HG02623 (cell line): ENCODE measurements at regions not wholly inside any gene's neighbourhood (a gene's known extent, or its start where the extent isn't known, plus 50 kb on each side); places are given as distances from the start of the nearest gene placed in this dataset.

Experiments used
- ATAC-seq: cut with Tn5 transposase; IDR thresholded peaks from one replicate; pipeline ENCODE4 v1.9.1; 2021; ENCODE audit warnings: moderate library complexity; ENCODE audit not compliant: unreplicated experiment

DNA sequence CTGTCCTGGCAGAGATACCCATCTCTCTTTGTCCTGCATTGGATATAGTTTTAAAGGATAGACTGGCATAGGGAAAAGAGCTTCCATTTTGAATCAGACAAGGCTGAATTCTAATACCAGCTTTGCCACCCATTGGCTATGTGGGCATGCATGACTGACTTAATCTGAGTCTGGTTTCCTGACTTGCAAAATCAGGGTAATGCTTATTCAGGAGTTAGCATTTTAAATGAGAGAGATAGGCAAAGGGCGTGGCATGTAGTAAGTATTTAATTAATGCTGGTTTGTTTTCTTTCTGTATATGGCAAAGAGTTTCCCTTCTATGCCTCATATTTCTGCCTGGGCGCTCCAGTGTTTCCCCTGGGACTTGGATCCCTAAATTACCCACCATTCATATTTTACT, 492.9 kb downstream of the IGSF11 start:
- ATAC-seq, result no peak

DNA sequence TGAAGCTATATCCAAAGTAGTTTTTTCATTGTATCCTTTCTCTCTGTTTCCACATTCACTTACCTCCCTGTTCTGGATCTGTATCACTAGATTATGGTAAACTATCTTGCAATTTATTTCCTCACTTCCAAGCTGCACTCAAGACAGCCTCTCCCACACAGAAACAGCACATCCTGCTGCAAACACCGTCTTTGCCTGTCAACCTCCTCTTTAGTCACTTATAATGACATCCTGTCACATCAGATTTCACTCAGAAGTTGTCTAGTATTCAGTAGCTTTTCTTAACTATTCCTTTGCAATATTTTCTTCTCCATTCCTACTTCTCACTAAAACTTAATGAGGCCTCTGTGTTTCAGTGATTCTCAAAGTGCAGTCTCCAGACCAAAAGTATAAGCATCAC, 490.8 kb downstream of the IGSF11 start:
- ATAC-seq, result no peak

DNA sequence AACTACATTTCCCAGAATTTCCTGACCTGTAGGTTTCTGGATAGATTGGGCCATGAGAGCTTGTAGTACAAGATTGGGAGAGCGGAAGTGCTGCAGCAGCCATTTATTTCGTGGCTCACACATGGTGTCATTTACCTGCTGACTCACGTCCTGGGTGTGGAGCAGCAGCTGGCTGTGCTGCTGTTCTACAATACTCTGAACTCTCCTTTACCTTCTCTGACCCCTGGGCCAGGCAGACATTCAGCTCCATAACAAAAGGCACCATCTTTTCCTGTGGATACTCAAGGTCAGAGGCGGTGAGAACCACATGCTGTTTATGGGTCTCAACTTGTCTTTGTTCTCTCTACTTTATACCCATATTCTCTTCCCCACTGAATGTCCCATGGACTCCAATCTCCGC, 490.2 kb downstream of the IGSF11 start:
- ATAC-seq, result no peak

DNA sequence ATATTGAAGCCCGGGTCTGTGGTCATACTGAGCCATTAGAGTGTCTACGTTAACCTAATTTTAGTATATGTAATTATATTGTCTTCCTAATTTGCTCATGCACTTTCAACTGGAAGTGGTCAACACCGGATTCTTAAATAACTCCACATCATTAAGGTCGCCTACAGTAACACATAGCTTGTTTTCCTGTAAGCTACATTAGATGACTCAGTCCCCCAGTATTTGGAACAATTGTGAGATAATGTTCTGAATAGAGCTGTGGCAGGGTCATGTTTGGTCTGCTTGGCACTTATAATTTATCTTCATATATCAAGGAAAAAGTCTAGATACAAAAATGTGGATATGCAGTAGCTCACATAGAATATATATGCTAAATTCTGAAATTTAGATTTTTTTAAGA, 486.2 kb downstream of the IGSF11 start:
- no peak for ATAC-seq

DNA sequence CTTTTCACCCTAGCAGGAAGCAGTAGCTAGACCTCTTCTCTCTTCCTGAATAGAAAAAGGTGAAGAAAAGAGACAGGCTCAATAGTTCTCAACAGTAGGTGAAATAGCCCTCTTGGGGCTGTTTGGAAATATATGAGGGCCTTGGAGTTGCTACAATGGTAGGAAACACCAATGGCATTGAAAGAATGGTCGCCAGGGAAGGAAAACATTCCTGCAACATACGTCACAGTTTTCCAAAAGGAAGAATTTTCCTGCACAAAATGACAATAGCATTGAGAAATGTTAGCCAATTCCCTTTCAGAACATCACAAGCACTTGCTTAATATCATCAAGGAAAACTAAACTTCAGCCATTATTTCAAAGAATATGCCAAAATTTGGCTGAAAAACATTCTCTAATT, 484.5 kb downstream of the IGSF11 start:
- ATAC-seq, result no peak

DNA sequence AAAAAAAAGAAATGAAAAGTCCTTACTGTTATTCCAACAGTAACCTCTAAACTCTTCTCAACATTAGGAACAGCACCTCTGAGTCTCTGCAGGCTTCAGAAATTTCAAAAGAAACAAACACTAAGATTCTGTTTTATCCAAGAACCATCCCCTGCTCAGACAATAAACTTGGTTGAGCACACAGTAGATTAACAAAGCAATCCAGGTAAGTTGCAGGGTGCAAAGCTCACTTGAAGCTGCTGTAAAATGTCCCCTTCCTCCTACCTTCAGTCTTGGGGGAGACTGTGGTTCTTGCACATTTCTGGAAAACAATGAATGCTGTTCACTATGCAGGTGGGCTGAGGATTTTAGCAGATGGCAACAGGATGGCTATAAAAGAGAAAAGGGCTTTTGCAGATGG, 484.1 kb downstream of the IGSF11 start:
- ATAC-seq, result no peak

DNA sequence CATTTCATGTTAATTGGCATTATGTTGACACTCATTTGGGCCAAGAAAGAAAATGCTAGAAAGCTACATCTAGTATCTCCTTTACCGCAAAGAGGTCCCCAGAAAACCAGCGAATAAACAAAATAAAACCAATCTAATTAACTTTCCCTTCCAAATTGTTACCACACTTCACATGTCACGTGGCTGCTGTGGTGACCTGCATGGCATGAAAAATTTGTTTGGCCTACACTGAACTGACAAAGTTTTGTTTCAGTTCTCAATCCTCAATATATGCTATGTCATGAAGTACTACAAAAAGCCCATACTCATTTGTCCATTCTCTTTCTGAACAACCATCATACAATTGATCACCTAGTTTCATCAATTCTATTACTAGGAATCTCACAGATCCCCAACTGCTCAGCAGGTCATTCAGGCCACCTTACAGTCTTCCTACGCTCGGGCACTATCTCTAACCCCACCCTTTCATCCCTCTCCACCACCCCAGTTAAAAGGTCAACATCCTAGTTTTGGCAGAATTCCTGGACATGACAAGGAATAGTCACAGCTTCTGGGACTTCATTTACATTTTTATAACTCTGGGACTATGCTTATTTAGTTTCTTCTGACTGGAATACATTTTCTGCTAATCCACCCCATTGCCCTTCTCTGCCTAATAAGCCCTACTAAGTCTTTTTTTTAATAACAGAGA, 480.4 kb downstream of the IGSF11 start:
- ATAC-seq, result no peak

DNA sequence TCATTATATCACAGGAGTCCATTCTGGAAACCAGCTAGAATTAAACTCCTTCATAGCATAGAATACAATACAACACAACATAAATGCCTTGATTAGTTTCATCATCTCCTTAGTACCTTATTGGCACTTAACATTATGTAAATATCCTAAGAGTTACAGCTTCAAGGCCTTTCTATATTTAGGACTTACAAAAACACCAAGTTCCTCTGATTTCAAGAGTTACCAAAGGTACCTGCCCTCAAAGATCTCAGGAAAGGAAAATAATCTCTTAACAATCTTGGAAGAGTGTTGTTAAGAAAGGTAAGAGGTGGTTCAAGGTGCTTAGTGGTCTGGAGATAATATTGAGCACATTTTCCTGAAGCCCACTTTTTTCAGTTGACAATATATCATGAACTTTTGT, 477.7 kb downstream of the IGSF11 start:
- no peak for ATAC-seq

DNA sequence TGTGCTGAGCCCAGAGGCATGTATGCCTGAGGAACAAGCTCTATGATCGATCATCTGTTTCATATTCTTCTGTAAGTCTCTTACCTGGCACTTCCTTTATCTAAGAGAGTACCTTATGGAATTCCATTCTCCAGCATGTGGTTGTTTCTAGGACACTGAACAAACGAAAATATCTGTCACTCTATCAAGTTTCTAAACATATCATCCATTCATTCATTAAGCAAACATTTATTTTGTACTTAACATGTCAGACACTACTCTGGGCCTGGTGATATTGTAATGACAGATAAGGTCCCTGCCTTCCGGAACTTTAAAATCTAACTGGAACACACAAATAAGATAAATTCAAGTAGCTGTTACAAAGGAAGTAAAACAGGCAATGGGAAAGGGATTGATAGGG, 477.1 kb downstream of the IGSF11 start:
- no peak for ATAC-seq

DNA sequence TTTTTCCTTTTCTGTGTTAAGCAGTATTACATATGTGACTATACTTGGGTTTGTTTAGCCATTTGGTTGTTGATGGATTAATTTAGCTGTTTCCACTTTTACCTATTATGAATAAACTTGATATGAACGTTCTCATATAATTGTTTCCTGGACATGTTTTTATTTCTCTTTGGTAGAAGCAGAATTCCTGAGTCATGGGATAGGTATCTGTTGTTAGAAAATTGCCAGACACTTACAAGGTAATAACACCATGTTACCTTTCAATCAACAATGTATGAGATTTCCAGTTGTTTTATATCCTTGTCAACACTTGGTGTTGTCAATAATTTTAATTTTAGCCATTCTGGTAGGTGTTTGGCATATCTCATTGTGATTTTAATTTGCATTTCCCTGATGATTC, 475.4 kb downstream of the IGSF11 start:
- ATAC-seq, result no peak

DNA sequence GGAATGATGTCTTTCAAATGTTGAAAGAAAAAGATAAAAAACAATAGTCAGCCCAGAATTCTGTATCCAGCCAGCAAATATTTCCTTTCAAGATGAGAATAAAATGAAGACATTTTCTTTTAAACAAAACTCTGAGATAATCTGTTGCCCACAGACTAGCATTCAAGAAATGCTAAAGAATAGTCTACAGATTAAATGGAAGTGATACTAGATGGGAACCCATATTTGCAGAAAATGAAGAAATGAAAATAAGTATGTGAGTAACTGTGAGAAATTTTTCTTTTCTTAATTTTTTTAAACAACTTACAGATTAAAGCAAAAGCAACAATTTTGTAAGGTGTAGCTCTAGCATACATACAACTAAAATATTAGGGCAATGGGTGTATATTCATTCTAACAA, 469.8 kb downstream of the IGSF11 start:
- no peak for ATAC-seq

DNA sequence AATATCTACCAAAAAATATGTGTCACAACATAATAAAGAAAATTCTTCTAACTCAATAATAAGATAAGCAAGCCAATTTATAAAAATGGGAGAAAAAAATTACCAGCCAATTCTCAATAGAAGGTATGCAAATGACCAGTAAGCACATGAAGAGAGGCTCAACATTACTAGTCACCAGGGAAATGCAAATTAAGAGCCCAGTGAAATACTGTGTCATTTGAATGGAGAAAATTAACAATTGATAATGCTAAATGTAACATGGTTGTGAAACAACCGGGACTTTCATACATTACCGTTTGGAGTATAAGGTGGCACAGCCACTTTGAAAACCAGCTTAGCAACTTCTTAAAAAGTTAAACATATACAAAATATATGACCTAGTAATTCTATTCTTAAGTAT, 460.7 kb downstream of the IGSF11 start:
- ATAC-seq, result no peak

DNA sequence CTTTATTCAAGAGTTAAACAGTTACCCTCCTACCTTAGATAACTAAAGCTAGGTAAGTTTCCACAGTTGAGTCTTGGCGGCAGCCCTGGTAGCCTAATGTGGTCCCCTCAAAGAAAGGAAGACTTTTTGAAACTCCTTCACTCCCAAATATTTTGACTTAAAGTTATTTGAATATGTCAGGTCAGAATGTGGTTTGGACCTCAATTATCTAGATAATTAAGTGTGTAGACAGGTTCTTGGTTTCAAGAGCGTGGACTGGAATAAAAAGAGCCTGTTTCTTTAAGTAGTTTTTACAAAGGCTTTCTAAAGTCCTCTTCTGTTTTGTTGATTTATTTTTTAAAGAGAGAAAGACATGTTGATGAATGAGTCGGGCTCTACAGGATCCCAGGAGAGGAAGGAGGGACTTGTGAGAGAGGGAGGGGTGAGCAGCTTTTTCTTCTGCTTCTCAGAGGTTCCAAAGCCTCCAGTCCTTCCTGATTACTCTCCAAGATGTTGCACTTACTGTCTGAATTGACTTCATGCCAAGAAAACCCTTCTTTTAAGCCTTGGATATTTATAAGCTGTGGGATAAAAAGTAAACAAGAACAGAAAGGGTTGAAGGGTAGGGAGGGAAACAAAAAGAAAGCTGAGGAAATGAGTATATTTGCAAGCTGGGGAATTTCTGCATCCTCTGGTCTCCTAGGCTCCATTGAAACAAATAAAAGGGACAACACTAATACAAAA, 457.4 kb downstream of the IGSF11 start:
- ATAC-seq, result no peak

DNA sequence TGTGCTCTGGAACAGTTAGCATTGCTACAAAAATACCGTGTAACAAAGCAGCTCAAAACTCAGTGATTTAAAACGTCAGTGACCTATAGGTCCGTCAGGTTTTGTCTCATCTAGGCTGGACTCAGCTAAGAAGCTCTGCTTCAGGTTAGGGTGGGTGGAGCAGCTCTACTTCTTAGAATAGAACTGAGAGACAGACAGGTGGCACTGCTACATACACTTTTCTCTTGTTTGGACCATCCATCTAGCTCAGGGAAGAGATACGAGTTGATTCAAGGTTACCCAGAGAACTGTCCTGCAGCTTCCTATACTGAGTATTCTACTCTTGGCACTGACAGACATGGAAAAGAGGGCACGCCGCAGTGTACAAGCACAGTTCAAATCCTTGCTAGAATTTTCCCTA, 456.1 kb downstream of the IGSF11 start:
- ATAC-seq, result no peak

DNA sequence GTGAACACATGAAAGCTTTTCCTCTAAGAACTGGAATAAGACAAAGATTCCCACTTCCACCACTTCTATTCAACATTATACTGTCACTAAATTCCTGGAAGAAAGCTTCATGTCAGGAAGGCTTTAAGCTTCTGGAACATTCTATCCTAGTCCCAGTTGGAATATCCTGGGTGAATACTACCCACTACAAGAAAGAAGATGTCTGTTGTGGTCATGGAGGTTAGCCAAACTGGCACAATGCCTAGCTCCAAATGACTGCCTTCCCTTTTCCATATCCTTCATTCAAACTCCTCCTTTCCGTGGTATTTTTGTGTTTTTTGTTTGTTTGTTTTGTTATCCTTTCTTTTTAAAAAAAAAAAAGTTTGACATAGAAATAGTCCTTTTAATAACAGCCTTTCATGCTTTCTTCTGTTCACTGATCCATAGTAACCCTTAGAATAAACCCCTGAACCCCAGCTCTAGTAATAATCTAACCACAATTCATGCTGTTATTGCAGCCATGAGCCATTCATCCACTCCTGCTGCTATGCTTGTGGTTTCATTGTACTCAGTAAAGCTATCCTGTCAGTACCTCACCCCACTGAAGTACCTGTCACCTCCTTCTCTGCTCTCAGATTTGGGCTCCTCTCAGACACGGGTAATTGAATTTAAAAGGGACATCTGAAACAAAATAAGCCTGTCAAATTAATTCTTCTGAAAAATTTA, 447.5 kb downstream of the IGSF11 start:
- ATAC-seq, result no peak

DNA sequence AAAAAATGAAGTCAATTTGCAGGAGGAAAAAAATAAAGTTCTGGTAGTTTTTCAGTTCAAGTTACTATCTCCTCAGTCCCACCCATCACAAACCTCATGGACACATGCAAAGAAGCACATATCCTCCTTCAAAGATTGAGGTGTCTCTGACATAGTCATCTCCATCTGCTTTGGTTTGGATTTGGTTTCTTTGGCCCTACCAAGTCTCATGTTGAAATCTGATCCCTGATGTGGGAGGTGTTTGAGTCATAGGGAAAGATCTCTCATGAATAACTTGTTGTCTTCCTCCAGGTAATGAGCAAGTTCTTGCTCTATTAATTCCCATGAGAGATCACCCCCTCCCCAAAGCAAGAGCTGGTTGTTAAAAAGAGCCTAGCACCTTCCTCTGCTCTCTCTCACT, 446.8 kb downstream of the IGSF11 start:
- no peak for ATAC-seq

DNA sequence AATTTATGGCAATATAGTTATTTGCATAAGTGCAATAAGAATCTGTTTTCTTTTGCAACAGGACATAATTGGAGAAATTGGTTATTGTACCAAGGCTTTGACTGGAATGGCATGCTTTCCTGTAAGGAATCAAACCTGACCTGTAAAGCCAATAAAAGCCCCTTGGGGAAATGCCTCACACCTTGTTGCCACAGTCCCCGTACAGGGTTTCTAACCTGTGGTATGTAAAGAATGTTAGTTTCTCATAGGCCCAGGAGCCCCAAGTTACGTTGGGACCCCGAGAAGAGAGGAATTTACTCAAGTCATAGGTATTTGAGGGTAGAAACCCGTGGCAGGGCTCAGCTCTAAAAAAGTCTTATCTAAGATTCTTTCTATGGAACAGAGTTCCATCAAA, 441.4 kb downstream of the IGSF11 start:
- ATAC-seq, result no peak

DNA sequence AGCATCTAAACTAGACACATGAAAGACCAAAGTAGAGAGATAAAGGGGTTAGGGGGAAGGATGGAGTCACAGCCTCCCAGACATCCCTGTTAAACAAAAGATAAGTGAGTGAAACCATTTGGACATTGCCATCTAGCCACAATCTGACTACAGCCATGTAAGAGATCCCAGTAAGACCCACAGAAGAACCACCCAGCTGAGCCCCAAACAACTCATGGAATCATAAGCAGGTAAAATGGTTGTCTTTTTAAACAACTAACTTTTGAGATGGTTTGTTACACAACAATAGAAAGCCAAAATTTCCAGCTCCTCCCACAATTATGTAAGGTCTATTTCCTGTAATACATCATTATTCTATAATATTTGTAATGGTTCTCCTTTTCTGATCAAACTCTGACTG, 437.5 kb downstream of the IGSF11 start:
- no peak for ATAC-seq

DNA sequence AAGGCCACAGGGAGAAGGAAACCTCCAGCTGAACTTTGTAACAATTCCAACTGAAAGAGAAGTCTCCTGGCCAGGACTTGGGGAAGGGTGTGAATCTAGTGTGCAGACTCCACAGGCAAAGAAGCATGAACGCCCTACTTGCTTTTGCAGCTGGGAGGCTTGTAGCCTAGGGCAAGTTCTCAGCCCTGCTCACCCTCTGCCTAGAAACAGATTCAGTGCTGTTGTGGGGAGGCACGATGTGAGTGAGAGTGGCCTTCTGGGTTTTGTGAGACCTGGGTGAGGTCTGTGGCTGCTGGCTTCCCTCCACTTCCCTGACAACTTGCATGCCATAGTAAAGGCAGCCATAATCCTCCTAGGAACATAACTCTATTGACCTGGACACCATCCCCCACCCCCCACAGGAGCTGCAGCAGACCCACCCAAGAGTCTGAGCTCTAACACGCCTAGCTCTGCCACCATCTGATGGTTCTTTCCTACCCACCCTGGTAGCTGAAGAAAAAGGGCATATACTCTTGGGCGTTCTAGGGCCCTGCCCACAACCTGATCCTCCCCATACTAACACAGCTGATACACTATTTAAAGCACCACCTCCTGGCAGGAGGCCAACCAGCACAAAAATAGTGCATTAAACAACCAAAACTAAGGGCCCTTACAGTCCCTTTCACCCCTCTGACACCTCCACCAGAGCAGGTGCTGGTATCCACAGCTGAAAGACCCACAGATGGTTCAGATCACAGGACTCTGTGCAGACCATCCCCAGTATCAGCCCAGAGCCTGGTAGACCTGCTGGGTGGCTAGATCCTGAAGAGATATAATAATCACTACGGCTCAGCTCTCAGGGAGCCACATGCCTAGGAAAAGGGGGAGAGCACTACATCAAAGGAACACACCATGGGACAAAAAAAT, 426.5 kb downstream of the IGSF11 start:
- no peak for ATAC-seq

DNA sequence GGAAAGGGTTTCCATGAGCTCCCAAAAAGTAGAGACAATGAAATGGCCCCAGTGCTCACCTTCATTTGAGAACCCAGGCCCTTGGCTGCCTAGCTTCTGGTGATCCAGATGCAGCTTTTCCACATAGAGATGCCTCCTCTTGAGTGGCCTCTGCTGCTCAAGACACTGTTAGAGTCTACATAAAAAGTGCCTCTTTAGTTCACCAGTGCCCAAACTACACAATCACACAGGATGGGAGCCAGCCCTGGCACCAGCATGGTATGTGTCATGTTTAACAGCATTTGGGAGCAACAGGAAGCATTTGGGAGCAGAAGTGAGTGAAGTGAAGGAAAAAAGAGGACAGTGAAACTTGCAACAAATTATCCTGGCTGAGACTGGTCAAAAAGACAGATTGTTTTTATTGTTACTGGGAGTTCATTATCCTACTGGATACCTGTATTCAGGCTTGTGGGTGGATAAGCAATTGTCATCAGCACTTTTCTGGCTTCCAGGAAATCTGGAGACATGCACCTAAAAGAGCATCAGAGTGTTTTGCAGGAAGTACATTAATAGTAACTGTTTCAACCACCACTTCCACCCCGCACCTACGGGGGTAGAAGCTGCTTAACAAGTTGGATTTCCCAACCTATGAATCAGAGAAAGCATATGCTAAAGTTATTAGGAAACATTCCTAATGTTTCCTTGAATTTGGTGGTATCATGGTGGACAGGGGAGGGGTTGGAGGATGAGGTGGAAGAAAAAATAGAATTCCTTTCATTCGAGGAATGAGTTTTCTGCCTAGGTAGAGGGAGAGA, 416.2 kb downstream of the IGSF11 start:
- no peak for ATAC-seq
